ENCODE measurements at regions not wholly inside any gene's neighbourhood (a gene's known extent, or its start where the extent isn't known, plus 50 kb on each side); places are given as distances from the start of the nearest gene placed in this dataset.

DNA sequence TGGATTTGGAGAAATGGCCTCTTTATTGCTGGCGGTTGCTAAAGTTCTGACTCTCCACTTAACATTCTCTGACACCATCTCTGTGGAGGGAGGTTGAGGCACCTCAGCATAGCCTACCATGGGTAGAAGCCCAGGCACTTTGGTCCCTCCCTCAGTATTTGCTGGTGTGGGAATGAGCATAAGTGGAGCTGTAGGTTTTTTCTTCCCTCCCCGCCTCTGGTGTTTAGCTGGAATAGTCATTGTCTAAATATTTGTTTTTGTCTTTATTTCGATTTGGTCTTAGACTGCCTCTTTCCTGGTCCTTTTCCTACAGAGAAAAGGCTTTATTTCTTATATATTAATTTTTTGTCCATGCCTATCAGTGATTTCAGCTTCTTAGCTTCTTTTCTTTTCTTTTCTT, 203.4 kb upstream of the AGR3 start (continued):
- TF ChIP-seq, protein P1, sequence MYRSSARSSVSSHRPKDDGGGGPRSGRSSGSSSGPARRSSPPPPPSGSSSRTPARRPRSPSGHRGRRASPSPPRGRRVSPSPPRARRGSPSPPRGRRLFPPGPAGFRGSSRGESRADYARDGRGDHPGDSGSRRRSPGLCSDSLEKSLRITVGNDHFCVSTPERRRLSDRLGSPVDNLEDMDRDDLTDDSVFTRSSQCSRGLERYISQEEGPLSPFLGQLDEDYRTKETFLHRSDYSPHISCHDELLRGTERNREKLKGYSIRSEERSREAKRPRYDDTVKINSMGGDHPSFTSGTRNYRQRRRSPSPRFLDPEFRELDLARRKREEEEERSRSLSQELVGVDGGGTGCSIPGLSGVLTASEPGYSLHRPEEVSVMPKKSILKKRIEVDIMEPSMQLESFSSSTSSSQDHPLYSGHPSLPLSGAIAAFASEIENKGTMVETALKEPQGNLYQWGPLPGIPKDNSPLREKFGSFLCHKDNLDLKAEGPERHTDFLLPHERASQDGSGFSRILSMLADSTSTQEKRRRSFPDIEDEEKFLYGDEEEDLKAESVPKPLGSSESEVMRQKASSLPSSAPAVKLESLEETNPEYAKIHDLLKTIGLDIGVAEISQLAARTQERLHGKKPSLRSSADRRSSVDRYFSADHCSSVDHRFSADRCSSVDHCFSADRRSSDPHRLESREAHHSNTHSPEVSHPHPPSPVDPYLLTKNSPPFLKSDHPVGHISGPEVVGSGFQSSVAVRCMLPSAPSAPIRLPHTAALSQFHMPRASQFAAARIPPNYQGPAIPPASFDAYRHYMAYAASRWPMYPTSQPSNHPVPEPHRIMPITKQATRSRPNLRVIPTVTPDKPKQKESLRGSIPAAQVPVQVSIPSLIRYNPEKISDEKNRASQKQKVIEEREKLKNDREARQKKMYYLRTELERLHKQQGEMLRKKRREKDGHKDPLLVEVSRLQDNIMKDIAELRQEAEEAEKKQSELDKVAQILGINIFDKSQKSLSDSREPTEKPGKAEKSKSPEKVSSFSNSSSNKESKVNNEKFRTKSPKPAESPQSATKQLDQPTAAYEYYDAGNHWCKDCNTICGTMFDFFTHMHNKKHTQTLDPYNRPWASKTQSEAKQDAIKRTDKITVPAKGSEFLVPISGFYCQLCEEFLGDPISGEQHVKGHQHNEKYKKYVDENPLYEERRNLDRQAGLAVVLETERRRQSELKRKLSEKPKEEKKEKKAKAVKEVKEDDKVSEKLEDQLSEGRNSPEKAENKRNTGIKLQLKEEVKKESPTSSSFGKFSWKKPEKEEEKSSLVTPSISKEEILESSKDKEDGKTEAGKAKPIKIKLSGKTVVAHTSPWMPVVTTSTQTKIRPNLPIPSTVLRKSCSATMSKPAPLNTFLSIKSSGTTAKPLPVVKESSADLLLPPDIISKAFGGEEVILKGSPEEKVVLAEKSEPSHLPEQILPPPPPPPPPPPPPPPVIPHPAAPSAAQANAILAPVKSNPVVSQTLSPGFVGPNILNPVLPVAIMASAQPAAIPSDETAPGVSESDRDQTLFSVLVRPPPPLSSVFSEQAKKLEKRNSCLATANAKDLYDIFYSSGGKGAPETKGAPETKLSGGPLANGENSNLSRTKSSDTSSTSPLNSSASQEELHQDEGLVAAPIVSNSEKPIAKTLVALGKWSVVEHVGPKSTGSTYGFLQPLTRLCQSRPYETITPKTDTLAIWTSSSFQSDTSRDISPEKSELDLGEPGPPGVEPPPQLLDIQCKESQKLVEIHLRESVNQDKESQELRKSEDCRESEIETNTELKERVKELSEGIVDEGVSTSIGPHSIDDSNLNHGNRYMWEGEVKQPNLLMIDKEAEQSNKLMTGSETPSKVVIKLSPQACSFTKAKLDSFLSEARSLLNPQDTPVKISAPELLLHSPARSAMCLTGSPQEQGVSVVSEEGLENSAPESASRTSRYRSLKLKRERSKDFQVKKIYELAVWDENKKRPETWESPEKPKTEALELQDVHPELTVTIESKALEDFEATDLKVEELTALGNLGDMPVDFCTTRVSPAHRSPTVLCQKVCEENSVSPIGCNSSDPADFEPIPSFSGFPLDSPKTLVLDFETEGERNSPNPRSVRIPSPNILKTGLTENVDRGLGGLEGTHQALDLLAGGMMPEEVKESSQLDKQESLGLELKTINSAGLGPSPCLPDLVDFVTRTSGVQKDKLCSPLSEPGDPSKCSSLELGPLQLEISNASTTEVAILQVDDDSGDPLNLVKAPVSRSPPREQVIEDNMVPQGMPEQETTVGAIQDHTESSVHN (CRISPR knock-in tag; IDR thresholded peaks at IDR 0.05) = no peak
- no peak for TF ChIP-seq ZNF441 (CRISPR knock-in tag; IDR thresholded peaks at IDR 0.05; ENCODE audit: borderline replicate concordance)
- TF ChIP-seq MED8 (CRISPR knock-in tag; IDR thresholded peaks at IDR 0.05; ENCODE audit: insufficient replicate concordance) = no peak
- peak; percentile 66 for TF ChIP-seq ELF3 (CRISPR knock-in tag; IDR thresholded peaks at IDR 0.05)
- TF ChIP-seq ZNF501 (CRISPR knock-in tag; IDR thresholded peaks at IDR 0.05) = no peak
- TF ChIP-seq ZNF557 (CRISPR knock-in tag; IDR thresholded peaks at IDR 0.05) = no peak
- TF ChIP-seq ZNF260 (CRISPR knock-in tag; IDR thresholded peaks at IDR 0.05; ENCODE audit: borderline replicate concordance, low read depth) = no peak
- TF ChIP-seq, protein P2, sequence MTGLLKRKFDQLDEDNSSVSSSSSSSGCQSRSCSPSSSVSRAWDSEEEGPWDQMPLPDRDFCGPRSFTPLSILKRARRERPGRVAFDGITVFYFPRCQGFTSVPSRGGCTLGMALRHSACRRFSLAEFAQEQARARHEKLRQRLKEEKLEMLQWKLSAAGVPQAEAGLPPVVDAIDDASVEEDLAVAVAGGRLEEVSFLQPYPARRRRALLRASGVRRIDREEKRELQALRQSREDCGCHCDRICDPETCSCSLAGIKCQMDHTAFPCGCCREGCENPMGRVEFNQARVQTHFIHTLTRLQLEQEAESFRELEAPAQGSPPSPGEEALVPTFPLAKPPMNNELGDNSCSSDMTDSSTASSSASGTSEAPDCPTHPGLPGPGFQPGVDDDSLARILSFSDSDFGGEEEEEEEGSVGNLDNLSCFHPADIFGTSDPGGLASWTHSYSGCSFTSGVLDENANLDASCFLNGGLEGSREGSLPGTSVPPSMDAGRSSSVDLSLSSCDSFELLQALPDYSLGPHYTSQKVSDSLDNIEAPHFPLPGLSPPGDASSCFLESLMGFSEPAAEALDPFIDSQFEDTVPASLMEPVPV (CRISPR knock-in tag; IDR thresholded peaks at IDR 0.05) = no peak
- no peak for TF ChIP-seq SRF (IDR thresholded peaks at IDR 0.05; ENCODE audit: low read depth, low read length)
- TF ChIP-seq, protein P3, sequence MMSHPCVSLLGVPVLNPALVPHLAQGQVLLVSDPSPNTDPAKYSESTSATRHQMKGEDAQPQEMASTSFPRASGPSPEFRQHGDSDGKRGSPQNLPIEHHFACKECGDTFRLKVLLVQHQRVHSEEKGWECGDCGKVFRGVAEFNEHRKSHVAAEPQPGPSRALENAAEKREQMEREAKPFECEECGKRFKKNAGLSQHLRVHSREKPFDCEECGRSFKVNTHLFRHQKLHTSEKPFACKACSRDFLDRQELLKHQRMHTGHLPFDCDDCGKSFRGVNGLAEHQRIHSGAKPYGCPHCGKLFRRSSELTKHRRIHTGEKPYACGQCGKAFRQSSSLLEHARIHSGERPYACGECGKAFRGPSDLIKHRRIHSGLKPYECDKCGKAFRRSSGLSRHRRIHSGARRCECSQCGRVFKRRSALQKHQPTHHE (CRISPR knock-in tag; IDR thresholded peaks at IDR 0.05; ENCODE audit: borderline replicate concordance) = no peak
- TF ChIP-seq GFI1 (CRISPR knock-in tag; IDR thresholded peaks at IDR 0.05; ENCODE audit: borderline replicate concordance) = no peak
- TF ChIP-seq, protein P4, sequence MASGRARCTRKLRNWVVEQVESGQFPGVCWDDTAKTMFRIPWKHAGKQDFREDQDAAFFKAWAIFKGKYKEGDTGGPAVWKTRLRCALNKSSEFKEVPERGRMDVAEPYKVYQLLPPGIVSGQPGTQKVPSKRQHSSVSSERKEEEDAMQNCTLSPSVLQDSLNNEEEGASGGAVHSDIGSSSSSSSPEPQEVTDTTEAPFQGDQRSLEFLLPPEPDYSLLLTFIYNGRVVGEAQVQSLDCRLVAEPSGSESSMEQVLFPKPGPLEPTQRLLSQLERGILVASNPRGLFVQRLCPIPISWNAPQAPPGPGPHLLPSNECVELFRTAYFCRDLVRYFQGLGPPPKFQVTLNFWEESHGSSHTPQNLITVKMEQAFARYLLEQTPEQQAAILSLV (CRISPR knock-in tag; IDR thresholded peaks at IDR 0.05; ENCODE audit: borderline replicate concordance) = no peak
- TF ChIP-seq EZH2 (conservative IDR thresholded peaks at IDR 0.05; ENCODE audit: low read depth, low read length) = no peak
- TF ChIP-seq, protein P5, sequence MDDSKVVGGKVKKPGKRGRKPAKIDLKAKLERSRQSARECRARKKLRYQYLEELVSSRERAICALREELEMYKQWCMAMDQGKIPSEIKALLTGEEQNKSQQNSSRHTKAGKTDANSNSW (CRISPR knock-in tag; IDR thresholded peaks at IDR 0.05; ENCODE audit: borderline replicate concordance) = no peak
- no peak for TF ChIP-seq ZNF451 (CRISPR knock-in tag; IDR thresholded peaks at IDR 0.05)

All from HepG2 (cell line).